MCF 10A (cell line): ENCODE measurements at regions not wholly inside any gene's neighbourhood (a gene's known extent, or its start where the extent isn't known, plus 50 kb on each side); places are given as distances from the start of the nearest gene placed in this dataset.

Experiments
- BruUV-seq: library from RNA; stranded (reverse); fragments of 400-500 nt; replicated peaks from 2 replicates; lab custom pipeline; 2021; lab: Mats Ljungman, UMichigan
- CTCF ChIA-PET: fragments of 300-600 bp; sonication (Branson Sonifier 250); formaldehyde crosslinking; extraction: SDS; loops from one replicate; lab custom pipeline; 2021; ENCODE audit warnings: antibody characterized with exemption, inconsistent platforms; lab: Yijun Ruan, JAX
- POLR2A ChIA-PET: fragments of 300-600, 350-650 bp; sonication (Branson Sonifier 250); formaldehyde crosslinking; extraction: SDS; loops from one replicate; lab custom pipeline; 2020; ENCODE audit warnings: antibody characterized with exemption, inconsistent platforms; lab: Yijun Ruan, JAX
- DNase-seq: peaks from one replicate; pipeline ENCODE4 v3.0.0-alpha.2; 2018; ENCODE audit not compliant: unreplicated experiment
- H3K27ac Mint-ChIP-seq: one replicate; pipeline ENCODE4 v1.8.0; 2022; ENCODE audit warnings: mild to moderate bottlenecking, low read depth, mixed read lengths; ENCODE audit not compliant: unreplicated experiment
- H3K27me3 Mint-ChIP-seq: one replicate; pipeline ENCODE4 v1.8.0; 2022; ENCODE audit warnings: mixed read lengths; ENCODE audit not compliant: insufficient read depth, unreplicated experiment
- H3K36me3 Mint-ChIP-seq: one replicate; pipeline ENCODE4 v1.8.0; 2022; ENCODE audit warnings: mild to moderate bottlenecking, moderate library complexity, mixed read lengths; ENCODE audit not compliant: insufficient read depth, unreplicated experiment
- H3K4me1 Mint-ChIP-seq: one replicate; pipeline ENCODE4 v1.8.0; 2022; ENCODE audit warnings: mixed read lengths; ENCODE audit not compliant: insufficient read depth, unreplicated experiment
- H3K4me3 Mint-ChIP-seq: one replicate; pipeline ENCODE4 v1.8.0; 2022; ENCODE audit warnings: mild to moderate bottlenecking, moderate library complexity, mixed read lengths; ENCODE audit not compliant: unreplicated experiment
- H3K9me3 Mint-ChIP-seq: one replicate; pipeline ENCODE4 v1.8.0; 2022; ENCODE audit warnings: mixed read lengths; ENCODE audit not compliant: unreplicated experiment
- intact Hi-C: fragments of 100-400 bp; cut with micrococcal nuclease; formaldehyde crosslinking; loops from 2 replicates; pipeline ENCODE4 v1.14.1; 2022
- TF ChIP-seq, protein P1 (sequence below): fragments of 200-600 bp; IDR thresholded peaks from one replicate; pipeline ENCODE4 v1.8.0; 2022; ENCODE audit warnings: antibody characterized with exemption, mild to moderate bottlenecking; ENCODE audit not compliant: unreplicated experiment

DNA sequence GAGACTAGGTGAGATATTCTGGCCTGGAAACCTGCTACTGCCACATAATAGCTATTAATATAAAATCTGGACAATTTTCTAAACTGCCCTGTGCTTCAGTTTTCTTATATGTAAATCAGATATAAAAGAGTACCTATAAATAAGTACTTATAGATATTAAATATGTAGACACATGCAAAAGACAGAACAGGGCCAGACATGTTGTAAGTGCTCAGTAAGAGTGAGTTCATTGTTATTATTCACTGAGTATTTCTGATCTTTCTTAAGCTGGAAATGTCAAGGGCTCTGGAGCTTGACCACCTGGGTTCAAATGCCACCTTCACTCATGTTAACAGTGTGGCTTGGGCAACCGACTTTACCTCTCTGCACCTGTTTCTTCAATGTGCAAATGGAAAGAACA is 179.8 kb downstream of the GALC start:
- peaks cover 2% of the 10 kb centered on the region for H3K9me3 Mint-ChIP-seq
- H3K27ac Mint-ChIP-seq: no peak overlapping the region
- H3K4me1 Mint-ChIP-seq: no peaks in the 10 kb centered on the region
- BruUV-seq: no TSS peak
- no peak for DNase-seq
- ChIA-PET CTCF (interaction anchor here (1.0 to 2.0 kb wide), 3 partner anchors 9 to 83 kb away, joined by 3 to 11 read pairs (median 5); no protein-coding TSS in a partner anchor), POLR2A (no interaction called here)
- no peaks in the 10 kb centered on the region for H3K36me3 Mint-ChIP-seq
- intact Hi-C loops: no loop called here
- TF ChIP-seq, protein P1, sequence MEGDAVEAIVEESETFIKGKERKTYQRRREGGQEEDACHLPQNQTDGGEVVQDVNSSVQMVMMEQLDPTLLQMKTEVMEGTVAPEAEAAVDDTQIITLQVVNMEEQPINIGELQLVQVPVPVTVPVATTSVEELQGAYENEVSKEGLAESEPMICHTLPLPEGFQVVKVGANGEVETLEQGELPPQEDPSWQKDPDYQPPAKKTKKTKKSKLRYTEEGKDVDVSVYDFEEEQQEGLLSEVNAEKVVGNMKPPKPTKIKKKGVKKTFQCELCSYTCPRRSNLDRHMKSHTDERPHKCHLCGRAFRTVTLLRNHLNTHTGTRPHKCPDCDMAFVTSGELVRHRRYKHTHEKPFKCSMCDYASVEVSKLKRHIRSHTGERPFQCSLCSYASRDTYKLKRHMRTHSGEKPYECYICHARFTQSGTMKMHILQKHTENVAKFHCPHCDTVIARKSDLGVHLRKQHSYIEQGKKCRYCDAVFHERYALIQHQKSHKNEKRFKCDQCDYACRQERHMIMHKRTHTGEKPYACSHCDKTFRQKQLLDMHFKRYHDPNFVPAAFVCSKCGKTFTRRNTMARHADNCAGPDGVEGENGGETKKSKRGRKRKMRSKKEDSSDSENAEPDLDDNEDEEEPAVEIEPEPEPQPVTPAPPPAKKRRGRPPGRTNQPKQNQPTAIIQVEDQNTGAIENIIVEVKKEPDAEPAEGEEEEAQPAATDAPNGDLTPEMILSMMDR: no peak
- no peaks in the 10 kb centered on the region for H3K27me3 Mint-ChIP-seq
- H3K4me3 Mint-ChIP-seq: no peak overlapping the region

DNA sequence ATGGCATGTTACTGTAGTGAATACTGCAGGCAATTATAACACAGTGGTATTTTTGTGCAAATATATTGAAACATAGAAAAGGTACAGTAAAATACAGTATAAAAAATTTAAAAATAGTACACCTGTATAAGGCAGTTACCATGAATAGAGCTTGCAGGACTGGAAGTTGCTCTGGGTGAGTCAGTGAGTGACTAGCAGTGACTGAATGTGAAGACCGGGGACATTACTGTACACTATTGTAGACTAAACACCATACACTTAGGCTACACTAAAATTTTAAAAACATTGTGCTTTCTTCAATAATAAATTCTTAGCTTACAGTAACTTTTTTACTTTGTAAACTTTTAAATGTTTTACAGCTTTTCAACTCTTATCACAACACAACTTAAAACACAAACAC is 181.7 kb downstream of the GALC start:
- CTCF ChIA-PET: interaction anchor here (0.7 to 1.4 kb wide), 4 partner anchors 21 to 85 kb away, joined by 3 to 5 read pairs (median 3); no protein-coding TSS in a partner anchor
- H3K4me1 Mint-ChIP-seq: no peaks in the 10 kb centered on the region

DNA sequence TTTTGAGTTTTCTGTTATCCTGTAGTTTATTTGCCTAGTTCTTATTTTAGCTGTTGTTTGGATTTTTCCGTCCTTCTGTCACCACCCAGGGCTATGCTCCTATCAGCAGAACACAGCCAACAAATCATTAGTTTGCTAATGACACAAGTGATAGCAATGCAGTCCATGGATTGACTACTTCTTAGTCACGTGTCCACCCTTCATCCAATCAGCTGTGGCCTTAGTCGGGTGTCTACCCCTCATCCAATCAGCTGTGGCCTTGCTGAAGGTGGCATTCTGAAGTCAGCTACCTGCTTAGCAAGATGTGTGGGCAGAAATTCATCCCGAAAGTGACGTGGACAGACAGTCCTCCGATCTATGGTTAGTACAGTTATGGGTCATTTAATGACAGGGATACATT is 182.3 kb downstream of the GALC start:
- intact Hi-C loops: no loop called here
- no peaks in the 10 kb centered on the region for H3K27me3 Mint-ChIP-seq
- H3K27ac Mint-ChIP-seq: peak overlapping the region; percentile 67
- POLR2A ChIA-PET: no interaction called here
- no peaks in the 10 kb centered on the region for H3K36me3 Mint-ChIP-seq
- CTCF ChIA-PET: interaction anchor here (0.7 to 1.4 kb wide), 4 partner anchors 65 to 85 kb away, joined by 3 to 5 read pairs (median 4); no protein-coding TSS in a partner anchor
- no TSS peak for BruUV-seq
- no peaks in the 10 kb centered on the region for H3K9me3 Mint-ChIP-seq
- TF ChIP-seq, protein P1: no peak
- no peaks in the 10 kb centered on the region for H3K4me1 Mint-ChIP-seq
- DNase-seq: no peak
- H3K4me3 Mint-ChIP-seq: no peak overlapping the region

More for the DNA sequence above, 181.7 kb downstream of the GALC start:
- intact Hi-C loops: no loop called here
- no peaks in the 10 kb centered on the region for H3K9me3 Mint-ChIP-seq
- BruUV-seq: no TSS peak
- POLR2A ChIA-PET: no interaction called here
- no peak overlapping the region for H3K27ac Mint-ChIP-seq
- no peak for DNase-seq
- no peaks in the 10 kb centered on the region for H3K27me3 Mint-ChIP-seq
- H3K36me3 Mint-ChIP-seq: no peaks in the 10 kb centered on the region
- TF ChIP-seq, protein P1: no peak
- H3K4me3 Mint-ChIP-seq: no peak overlapping the region

DNA sequence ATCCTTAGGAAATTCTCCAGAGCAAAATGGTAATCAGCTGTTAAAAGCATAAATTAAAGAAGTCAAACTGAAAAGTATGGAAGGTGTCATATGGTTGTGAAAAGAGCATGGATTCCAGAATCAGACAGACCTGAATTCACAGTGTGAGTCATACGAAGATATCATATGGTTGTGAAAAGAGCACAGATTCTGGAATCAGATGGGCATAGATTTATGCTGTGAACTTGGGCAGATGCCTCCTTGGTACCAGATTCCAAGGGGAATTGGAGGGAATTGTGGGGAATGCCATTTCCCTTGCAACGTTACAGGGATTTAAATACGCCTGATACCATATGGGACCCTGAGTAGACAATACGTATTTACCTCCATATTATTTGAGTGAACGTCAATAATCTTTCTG is 183.7 kb downstream of the GALC start:
- ChIA-PET POLR2A (no interaction called here), CTCF (interaction anchor here (0.8 to 1.0 kb wide), 2 partner anchors 12 to 16 kb away, joined by 3 to 10 read pairs; no protein-coding TSS in a partner anchor)
- Mint-ChIP-seq H3K4me1 (peaks cover 6% of the 10 kb centered on the region), H3K27ac (no peak overlapping the region), H3K27me3 (no peaks in the 10 kb centered on the region), H3K36me3 (no peaks in the 10 kb centered on the region), H3K4me3 (no peak overlapping the region), H3K9me3 (no peaks in the 10 kb centered on the region)
- intact Hi-C loops: loop anchor here (5.0 kb wide), 1 partner anchor 68 kb away; no protein-coding TSS in a partner anchor
- BruUV-seq: no TSS peak
- TF ChIP-seq, protein P1: no peak
- no peak for DNase-seq
